Neural cell (in vitro differentiated cells): ENCODE measurements at regions not wholly inside any gene's neighbourhood (a gene's known extent, or its start where the extent isn't known, plus 50 kb on each side); places are given as distances from the start of the nearest gene placed in this dataset.

Experiments
- H2AFZ ChIP-seq: fragments of 200-600, 300-800 bp; sonication (generic), shearing (Covaris generic); 2 replicates; pipeline ENCODE4 v1.6.0; 2014; ENCODE audit warnings: low read depth, mild to moderate bottlenecking, antibody characterized with exemption, low read length, moderate library complexity
- H3F3A ChIP-seq: fragments of 200-600 bp; shearing (Covaris generic); 2 replicates; pipeline ENCODE4 v1.6.1; 2016; ENCODE audit warnings: mild to moderate bottlenecking, moderate library complexity, mixed read lengths, antibody characterized with exemption, low read length; ENCODE audit not compliant: insufficient read depth, poor library complexity, severe bottlenecking
- H3K27ac ChIP-seq: fragments of 200-600, 300-800 bp; sonication (generic), shearing (Covaris generic); 2 replicates; pipeline ENCODE4 v1.5.1; 2014; ENCODE audit warnings: mild to moderate bottlenecking, low read length, moderate library complexity
- H3K27me3 ChIP-seq: fragments of 300-800, 200-600 bp; sonication (generic), shearing (Covaris generic); 2 replicates; pipeline ENCODE4 v1.6.0; 2014; ENCODE audit warnings: mild to moderate bottlenecking, low read depth, low read length, moderate library complexity; ENCODE audit not compliant: insufficient read depth
- H3K36me3 ChIP-seq: fragments of 300-800, 200-600 bp; sonication (generic), shearing (Covaris generic); 2 replicates; pipeline ENCODE4 v1.5.1; 2014; ENCODE audit warnings: mild to moderate bottlenecking, antibody characterized with exemption, low read length, moderate library complexity; ENCODE audit not compliant: insufficient read depth
- H3K4me2 ChIP-seq: fragments of 300-800, 200-600 bp; sonication (generic), shearing (Covaris generic); 2 replicates; pipeline ENCODE4 v1.6.0; 2014; ENCODE audit warnings: mild to moderate bottlenecking, low read length
- H3K4me3 ChIP-seq: fragments of 300-800, 200-600 bp; sonication (generic), shearing (Covaris generic); 2 replicates; pipeline ENCODE4 v1.5.1; 2014; ENCODE audit warnings: mild to moderate bottlenecking, low read length, moderate library complexity
- H3K79me2 ChIP-seq: fragments of 200-600 bp; shearing (Covaris generic); replicated peaks from 2 replicates; pipeline ENCODE4 v1.6.0; 2014; ENCODE audit warnings: mild to moderate bottlenecking, low read length, moderate library complexity; ENCODE audit not compliant: insufficient read depth
- H3K9ac ChIP-seq: fragments of 300-800, 200-600 bp; sonication (generic), shearing (Covaris generic); 2 replicates; pipeline ENCODE4 v1.6.1; 2016; ENCODE audit warnings: mild to moderate bottlenecking, low read length, mixed read lengths
- H3K9me2 ChIP-seq: fragments of 200-600 bp; shearing (Covaris generic); 2 replicates; pipeline ENCODE4 v1.6.1; 2016; ENCODE audit warnings: mild to moderate bottlenecking, low read length, mixed read lengths; ENCODE audit not compliant: insufficient read depth
- H3K9me3 ChIP-seq: fragments of 200-600, 300-800 bp; sonication (generic), shearing (Covaris generic); 2 replicates; pipeline ENCODE4 v1.6.1; 2016; ENCODE audit warnings: mild to moderate bottlenecking, mixed run types, low read length, moderate library complexity, mixed read lengths
- H4K20me1 ChIP-seq: fragments of 200-600 bp; shearing (Covaris generic); 2 replicates; pipeline ENCODE4 v1.6.1; 2016; ENCODE audit warnings: mild to moderate bottlenecking, mixed run types; ENCODE audit not compliant: insufficient read depth
- EP300 ChIP-seq: fragments of 450-650 bp; conservative IDR thresholded peaks from 2 replicates; pipeline ENCODE4 v1.6.1; 2014; ENCODE audit warnings: antibody characterized with exemption, mild to moderate bottlenecking, moderate library complexity; ENCODE audit not compliant: poor library complexity, severe bottlenecking
- EZH2 ChIP-seq: fragments of 200-600, 300-800 bp; shearing (Covaris generic), sonication (generic); IDR thresholded peaks from 2 replicates; pipeline ENCODE4 v1.6.1; 2014; ENCODE audit warnings: antibody characterized with exemption, low read length, borderline replicate concordance, mild to moderate bottlenecking; ENCODE audit not compliant: insufficient read depth, poor library complexity, severe bottlenecking
- MXI1 ChIP-seq: fragments of 450-650 bp; conservative IDR thresholded peaks from 2 replicates; pipeline ENCODE4 v1.6.1; 2014; ENCODE audit warnings: antibody characterized with exemption, mild to moderate bottlenecking; ENCODE audit not compliant: poor library complexity, severe bottlenecking
- POLR2AphosphoS5 ChIP-seq: IDR thresholded peaks from 2 replicates; pipeline ENCODE4 v1.6.1; 2012
- RAD21 ChIP-seq: fragments of 450-650 bp; conservative IDR thresholded peaks from 2 replicates; pipeline ENCODE4 v1.6.1; 2014; ENCODE audit warnings: antibody characterized with exemption, mild to moderate bottlenecking, moderate library complexity
- TAF1 ChIP-seq: IDR thresholded peaks from 2 replicates; pipeline ENCODE4 v1.6.1; 2012; ENCODE audit warnings: low read depth
- TF ChIP-seq, protein P1 (sequence below): IDR thresholded peaks from 2 replicates; pipeline ENCODE4 v1.6.1; 2012; ENCODE audit warnings: borderline replicate concordance
- TF ChIP-seq, protein P2 (sequence below): fragments of 450-650 bp; IDR thresholded peaks from 2 replicates; pipeline ENCODE4 v1.5.1; 2014; ENCODE audit warnings: antibody characterized with exemption, mild to moderate bottlenecking, moderate library complexity; ENCODE audit not compliant: poor library complexity, severe bottlenecking

DNA sequence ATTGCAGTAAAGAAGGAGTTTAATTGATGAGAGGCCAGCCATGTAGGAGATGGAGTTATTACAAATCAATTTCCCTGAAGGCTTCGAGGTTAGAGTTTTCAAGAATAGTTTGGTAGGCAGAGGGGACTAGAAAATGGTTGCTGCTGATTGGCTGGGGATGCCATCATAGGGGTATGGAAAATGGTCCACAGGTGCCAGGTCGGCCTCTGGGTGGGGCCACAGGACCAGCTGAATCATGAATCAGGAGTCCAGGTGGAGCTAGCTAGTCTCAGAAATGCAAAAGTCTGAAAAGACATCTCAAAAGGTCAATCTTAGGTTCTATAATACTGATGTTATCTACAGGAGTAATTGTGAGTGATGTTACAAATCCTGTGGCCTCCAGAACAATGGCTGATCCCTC, 714.0 kb upstream of the GHITM start:
- Histone ChIP-seq H3K9me3 (no peaks in the 10 kb centered on the region), H4K20me1 (no peaks in the 10 kb centered on the region), H2AFZ (no peak overlapping the region), H3K9me2 (no peaks in the 10 kb centered on the region), H3K36me3 (no peaks in the 10 kb centered on the region), H3K4me2 (no peak overlapping the region), H3K27ac (no peak overlapping the region), H3K27me3 (no peaks in the 10 kb centered on the region), H3K4me3 (no peak overlapping the region), H3F3A (no peaks in the 10 kb centered on the region), H3K9ac (no peak overlapping the region), H3K79me2 (no peaks in the 10 kb centered on the region)
- no peak for TF ChIP-seq TAF1

- Histone ChIP-seq H3K4me2 (no peak overlapping the region), H4K20me1 (no peaks in the 10 kb centered on the region), H3K9me2 (no peaks in the 10 kb centered on the region), H3K79me2 (no peaks in the 10 kb centered on the region), H3K27ac (no peak overlapping the region), H3F3A (no peaks in the 10 kb centered on the region), H3K4me3 (no peak overlapping the region), H3K36me3 (no peaks in the 10 kb centered on the region), H3K9me3 (no peaks in the 10 kb centered on the region), H3K27me3 (no peaks in the 10 kb centered on the region), H3K9ac (no peak overlapping the region), H2AFZ (no peak overlapping the region)
- TF ChIP-seq EZH2 = no peak
- TF ChIP-seq POLR2AphosphoS5 = no peak
Observed at GRCh38 chr10:83427101-83427500, 712.2 kb upstream of the GHITM start.

- H3K4me2 ChIP-seq = no peak overlapping the region
Observed at GRCh38 chr10:83432261-83433045, 706.9 kb upstream of the GHITM start.

More at GRCh38 chr10:83432261-83433045, 706.9 kb upstream of the GHITM start:
- H2AFZ ChIP-seq = no peak overlapping the region
- no peak overlapping the region for H3K27ac ChIP-seq
- H3K9me3 ChIP-seq = no peaks in the 10 kb centered on the region
- no peaks in the 10 kb centered on the region for H3K27me3 ChIP-seq
- H3K4me3 ChIP-seq = no peak overlapping the region
- no peaks in the 10 kb centered on the region for H3F3A ChIP-seq
- no peaks in the 10 kb centered on the region for H3K9me2 ChIP-seq
- H3K36me3 ChIP-seq = no peaks in the 10 kb centered on the region
- TF ChIP-seq POLR2AphosphoS5 (no peak), TAF1 (no peak), EP300 (no peak), RAD21 (no peak), MXI1 (no peak)
- TF ChIP-seq, protein P1, sequence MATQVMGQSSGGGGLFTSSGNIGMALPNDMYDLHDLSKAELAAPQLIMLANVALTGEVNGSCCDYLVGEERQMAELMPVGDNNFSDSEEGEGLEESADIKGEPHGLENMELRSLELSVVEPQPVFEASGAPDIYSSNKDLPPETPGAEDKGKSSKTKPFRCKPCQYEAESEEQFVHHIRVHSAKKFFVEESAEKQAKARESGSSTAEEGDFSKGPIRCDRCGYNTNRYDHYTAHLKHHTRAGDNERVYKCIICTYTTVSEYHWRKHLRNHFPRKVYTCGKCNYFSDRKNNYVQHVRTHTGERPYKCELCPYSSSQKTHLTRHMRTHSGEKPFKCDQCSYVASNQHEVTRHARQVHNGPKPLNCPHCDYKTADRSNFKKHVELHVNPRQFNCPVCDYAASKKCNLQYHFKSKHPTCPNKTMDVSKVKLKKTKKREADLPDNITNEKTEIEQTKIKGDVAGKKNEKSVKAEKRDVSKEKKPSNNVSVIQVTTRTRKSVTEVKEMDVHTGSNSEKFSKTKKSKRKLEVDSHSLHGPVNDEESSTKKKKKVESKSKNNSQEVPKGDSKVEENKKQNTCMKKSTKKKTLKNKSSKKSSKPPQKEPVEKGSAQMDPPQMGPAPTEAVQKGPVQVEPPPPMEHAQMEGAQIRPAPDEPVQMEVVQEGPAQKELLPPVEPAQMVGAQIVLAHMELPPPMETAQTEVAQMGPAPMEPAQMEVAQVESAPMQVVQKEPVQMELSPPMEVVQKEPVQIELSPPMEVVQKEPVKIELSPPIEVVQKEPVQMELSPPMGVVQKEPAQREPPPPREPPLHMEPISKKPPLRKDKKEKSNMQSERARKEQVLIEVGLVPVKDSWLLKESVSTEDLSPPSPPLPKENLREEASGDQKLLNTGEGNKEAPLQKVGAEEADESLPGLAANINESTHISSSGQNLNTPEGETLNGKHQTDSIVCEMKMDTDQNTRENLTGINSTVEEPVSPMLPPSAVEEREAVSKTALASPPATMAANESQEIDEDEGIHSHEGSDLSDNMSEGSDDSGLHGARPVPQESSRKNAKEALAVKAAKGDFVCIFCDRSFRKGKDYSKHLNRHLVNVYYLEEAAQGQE = no peak
- TF ChIP-seq, protein P2, sequence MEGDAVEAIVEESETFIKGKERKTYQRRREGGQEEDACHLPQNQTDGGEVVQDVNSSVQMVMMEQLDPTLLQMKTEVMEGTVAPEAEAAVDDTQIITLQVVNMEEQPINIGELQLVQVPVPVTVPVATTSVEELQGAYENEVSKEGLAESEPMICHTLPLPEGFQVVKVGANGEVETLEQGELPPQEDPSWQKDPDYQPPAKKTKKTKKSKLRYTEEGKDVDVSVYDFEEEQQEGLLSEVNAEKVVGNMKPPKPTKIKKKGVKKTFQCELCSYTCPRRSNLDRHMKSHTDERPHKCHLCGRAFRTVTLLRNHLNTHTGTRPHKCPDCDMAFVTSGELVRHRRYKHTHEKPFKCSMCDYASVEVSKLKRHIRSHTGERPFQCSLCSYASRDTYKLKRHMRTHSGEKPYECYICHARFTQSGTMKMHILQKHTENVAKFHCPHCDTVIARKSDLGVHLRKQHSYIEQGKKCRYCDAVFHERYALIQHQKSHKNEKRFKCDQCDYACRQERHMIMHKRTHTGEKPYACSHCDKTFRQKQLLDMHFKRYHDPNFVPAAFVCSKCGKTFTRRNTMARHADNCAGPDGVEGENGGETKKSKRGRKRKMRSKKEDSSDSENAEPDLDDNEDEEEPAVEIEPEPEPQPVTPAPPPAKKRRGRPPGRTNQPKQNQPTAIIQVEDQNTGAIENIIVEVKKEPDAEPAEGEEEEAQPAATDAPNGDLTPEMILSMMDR = no peak
- no peaks in the 10 kb centered on the region for H4K20me1 ChIP-seq
- H3K79me2 ChIP-seq = no peaks in the 10 kb centered on the region
- H3K9ac ChIP-seq = no peak overlapping the region
